SK-N-SH treated with all-trans-retinoic acid at 6 μM for 48 hours (cell line): ENCODE measurements at regions not wholly inside any gene's neighbourhood (a gene's known extent, or its start where the extent isn't known, plus 50 kb on each side); places are given as distances from the start of the nearest gene placed in this dataset.

Source experiments
- ARNTL ChIP-seq: fragments of 450-650 bp; formaldehyde crosslinking; IDR thresholded peaks from 2 replicates; pipeline ENCODE4 v1.5.0; 2020; ENCODE audit warnings: low read depth, mild to moderate bottlenecking, moderate library complexity, borderline replicate concordance
- CSDC2 ChIP-seq: fragments of 250-450 bp; sonication (Bioruptor Pico); IDR thresholded peaks from 2 replicates; pipeline ENCODE4 v1.5.0; 2020; ENCODE audit warnings: mild to moderate bottlenecking, moderate library complexity
- PPARA ChIP-seq: fragments of 250-450 bp; sonication (Bioruptor Pico); IDR thresholded peaks from 2 replicates; pipeline ENCODE4 v1.5.0; 2020; ENCODE audit warnings: mild to moderate bottlenecking, borderline replicate concordance
- ZNF70 ChIP-seq: fragments of 450-650 bp; formaldehyde crosslinking; IDR thresholded peaks from 2 replicates; pipeline ENCODE4 v1.5.0; 2020; ENCODE audit warnings: mild to moderate bottlenecking, moderate library complexity
- TF ChIP-seq, protein P1 (sequence below): fragments of 250-450 bp; sonication (Bioruptor Pico); IDR thresholded peaks from 2 replicates; pipeline ENCODE4 v1.8.0; 2021; ENCODE audit warnings: low read depth, mild to moderate bottlenecking, moderate library complexity, borderline replicate concordance

DNA sequence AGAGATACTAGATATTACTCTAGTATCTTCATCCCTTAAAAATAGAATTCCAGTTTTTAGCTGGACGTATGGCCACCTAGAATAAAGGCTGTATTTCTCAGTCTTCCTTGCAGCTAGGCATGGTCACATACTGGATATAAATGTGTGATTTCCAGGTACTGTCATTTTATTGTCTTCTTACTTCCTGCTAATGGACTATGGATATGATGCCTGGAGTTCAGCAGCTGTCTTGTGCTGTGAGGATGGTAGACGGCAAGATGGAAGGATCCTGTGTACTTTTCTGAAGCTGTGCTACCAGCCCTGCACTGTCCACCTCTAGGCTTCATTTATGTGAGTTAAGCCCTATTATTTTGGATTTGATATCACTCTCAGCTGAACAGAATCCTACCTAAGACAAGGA lies 83.4 kb downstream of the EBLN2 start:
- TF ChIP-seq ARNTL (CRISPR knock-in tag) (no peak), PPARA (no peak), CSDC2 (no peak), ZNF70 (CRISPR knock-in tag) (no peak)
- TF ChIP-seq, protein P1, sequence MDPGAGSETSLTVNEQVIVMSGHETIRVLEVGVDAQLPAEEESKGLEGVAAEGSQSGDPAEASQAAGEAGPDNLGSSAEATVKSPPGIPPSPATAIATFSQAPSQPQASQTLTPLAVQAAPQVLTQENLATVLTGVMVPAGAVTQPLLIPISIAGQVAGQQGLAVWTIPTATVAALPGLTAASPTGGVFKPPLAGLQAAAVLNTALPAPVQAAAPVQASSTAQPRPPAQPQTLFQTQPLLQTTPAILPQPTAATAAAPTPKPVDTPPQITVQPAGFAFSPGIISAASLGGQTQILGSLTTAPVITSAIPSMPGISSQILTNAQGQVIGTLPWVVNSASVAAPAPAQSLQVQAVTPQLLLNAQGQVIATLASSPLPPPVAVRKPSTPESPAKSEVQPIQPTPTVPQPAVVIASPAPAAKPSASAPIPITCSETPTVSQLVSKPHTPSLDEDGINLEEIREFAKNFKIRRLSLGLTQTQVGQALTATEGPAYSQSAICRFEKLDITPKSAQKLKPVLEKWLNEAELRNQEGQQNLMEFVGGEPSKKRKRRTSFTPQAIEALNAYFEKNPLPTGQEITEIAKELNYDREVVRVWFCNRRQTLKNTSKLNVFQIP: no peak
